HG03565 (cell line): ENCODE measurements at regions not wholly inside any gene's neighbourhood (a gene's known extent, or its start where the extent isn't known, plus 50 kb on each side); places are given as distances from the start of the nearest gene placed in this dataset.
A peak's percentile ranks its signal among the peaks of the same experiment; 100 is the strongest.
"Not testable (repeated sequence)": the region's sequence is repeated elsewhere in the genome, so short reads cannot be mapped to it uniquely, and the experiment has no call there.

Source experiments
- ATAC-seq: cut with Tn5 transposase; IDR thresholded peaks from one replicate; pipeline ENCODE4 v1.9.1; 2021; ENCODE audit warnings: mild to moderate bottlenecking, moderate library complexity; ENCODE audit not compliant: unreplicated experiment

- no peak for ATAC-seq
Observed at GRCh38 chr16:82317411-82318167, 147.6 kb upstream of the MPHOSPH6 start.

GRCh38 chr16:82313754-82314153 lies 143.7 kb upstream of the MPHOSPH6 start:
- ATAC-seq, result no peak

DNA sequence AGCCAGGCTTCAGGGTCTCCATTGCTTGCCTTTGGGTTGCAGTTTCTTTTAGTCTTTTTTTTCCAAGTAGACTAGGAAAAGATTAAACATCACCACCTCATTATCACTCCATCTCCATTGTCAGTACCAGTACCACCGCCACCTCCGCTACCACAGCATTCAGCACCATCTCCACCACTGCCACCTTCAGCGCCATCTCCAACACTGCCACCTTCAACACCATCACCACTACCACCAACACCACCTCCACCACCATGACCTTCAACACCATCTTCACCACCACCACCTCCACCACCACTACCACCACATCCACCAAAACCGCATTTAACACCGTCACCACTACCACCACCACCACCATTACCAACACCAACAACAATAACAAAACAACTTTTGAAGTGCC lies 141.5 kb upstream of the MPHOSPH6 start:
- no peak for ATAC-seq

GRCh38 chr16:82302042-82302727 lies 132.2 kb upstream of the MPHOSPH6 start:
- no peak for ATAC-seq

DNA sequence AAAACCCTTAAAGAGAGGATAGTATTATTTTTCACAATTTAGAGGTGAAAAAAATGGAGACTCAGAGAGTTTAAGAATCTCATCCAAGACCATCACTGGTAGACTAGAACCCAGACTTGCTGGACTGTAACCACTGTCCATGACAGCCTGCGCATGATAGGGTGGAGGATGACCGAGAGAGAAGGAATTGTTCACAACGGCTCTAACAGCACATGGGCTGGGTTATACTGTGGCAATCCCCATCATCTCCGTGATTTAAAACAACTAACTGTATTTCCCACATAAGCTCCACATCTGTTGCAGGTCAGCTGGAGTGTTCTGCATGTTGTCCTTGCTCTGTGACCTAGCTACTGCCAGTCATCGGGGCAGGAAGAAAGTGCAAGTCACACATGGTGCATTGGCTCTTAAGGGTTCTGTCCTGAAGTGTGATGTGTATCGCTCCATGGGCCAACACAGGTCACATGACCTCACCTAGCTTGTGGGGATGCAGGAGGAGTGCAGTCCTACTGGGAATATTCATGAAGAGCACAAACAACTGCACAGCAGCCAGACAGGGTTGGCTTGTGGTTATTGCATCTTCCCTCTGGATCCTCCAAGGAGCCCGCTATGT lies 131.2 kb upstream of the MPHOSPH6 start:
- ATAC-seq, result no peak

- no peak for ATAC-seq
Observed at GRCh38 chr16:82300374-82300951, 130.4 kb upstream of the MPHOSPH6 start.

DNA sequence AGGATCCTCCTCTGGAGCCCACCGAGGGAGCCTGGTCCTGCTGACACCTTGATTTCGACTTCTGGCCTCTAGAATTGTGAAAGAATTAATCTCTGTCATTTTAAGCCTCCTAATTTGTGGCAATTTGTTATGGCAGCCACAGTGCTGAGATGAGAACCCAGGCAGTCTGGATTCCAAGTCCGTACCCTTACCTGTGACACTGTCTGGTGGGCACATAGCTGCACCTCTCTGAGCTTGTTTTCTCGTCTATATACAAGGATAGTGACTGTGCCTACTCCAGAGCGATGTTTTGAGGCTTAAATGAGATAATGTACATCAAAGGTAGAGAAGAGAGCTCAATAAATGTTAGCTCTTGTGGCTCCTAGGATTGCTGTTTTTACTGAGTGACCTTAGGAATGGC lies 128.4 kb upstream of the MPHOSPH6 start:
- no peak for ATAC-seq

DNA sequence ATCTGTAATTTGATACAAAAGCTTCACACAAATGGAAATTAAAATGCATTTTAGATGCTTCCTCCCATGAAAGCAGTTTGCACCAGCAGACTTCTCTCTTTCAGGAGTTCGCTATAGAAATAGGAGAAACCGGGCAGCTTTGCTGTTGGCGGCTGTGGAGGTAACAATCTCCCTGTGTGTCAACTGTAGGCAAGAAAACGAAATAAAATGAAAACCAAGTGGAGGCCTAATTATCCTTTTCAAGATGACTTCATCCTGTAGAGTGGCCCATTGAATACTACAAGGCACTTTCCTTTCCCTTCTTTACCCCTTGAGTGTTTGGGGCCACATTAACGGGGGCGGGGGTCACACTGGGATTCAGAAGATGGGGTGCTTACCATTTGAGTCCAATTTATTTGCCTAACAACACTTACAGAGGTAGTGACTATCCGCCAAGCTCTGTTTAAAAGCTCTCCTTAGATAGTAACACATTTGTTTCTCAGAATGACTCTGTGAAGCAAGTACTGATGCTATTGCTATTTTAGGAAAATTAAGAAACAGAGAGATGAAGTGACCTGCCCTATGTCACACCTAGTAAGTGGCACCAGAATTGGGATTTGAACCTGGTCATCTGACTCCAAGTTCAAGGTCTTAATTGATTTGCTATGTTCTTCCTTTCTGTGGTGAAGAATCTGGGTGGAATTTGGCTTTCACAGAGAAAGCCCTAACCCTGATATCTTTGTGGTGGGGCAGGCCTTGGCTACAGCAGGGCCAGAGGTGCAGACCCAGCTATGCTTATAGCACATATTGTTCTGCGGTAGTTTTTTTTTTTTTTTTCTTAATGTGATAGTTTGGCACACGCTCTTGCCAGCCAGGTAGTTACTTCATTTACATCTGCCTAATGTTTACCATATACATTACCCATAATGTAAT lies 125.5 kb upstream of the MPHOSPH6 start:
- ATAC-seq, result no peak

GRCh38 chr16:82293671-82294070 lies 123.6 kb upstream of the MPHOSPH6 start:
- no peak for ATAC-seq

- no peak for ATAC-seq
Observed at GRCh38 chr16:82287937-82288336, 117.9 kb upstream of the MPHOSPH6 start.

DNA sequence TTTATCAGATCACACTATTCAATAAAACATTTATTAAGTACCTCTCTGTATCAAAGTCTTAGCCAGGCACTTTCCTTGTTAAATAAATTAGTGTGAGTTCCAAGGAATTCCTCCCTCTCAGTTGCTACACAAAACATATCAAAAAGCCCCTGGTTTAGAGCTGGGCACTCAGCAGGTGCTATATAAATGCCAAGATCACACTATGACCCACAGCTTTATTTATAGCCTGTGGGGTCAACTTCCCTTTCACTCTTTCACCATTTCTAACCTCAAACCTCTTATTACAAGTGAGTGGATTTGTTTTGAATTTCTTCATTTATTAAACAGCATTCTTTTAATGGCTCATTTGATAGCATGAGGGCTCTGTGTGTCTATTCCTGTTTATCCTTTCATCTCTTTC lies 112.6 kb upstream of the MPHOSPH6 start:
- ATAC-seq, result no peak

- no peak for ATAC-seq
Observed at GRCh38 chr16:82281544-82281943, 111.5 kb upstream of the MPHOSPH6 start.

DNA sequence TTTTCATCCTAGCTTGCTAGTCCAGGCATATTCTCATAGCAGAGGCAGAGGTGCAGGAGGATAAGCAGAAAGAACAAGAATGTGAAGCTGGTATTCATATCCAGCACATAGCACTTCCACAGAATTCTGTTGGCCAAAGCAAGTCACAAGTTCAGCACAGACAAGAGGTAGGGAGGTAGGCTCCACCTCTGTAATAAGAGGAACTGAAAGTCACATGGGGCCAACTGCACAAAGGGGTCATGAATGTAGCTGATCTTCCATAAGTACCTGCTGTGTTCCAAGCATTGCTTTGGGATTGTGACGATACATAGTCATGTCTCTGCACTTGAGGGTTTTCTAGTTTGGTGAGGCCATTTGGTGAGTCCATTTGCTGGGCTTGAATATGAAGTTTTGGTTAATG lies 110.8 kb upstream of the MPHOSPH6 start:
- ATAC-seq, result no peak

DNA sequence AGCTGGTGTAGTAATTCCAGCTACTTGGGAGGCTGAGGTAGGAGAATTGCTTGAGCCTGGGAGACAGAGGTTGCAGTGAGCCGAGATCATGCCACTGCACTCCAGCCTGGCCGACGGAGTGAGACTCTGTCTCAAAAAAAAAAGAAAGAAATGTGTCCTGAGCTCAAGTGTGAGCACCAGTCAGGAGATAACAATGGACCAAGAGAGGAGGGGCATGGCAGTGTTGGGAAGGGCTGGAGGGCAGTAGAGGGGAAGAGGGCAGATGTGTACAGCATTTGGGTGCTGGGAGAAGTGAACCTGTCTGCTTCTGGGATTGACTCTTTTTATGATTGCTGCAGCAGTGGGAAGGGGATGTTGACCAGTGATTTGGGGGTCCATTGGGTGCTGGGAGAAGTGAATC lies 105.3 kb upstream of the MPHOSPH6 start:
- ATAC-seq, result not testable (repeated sequence)

GRCh38 chr16:82271636-82272035 lies 101.6 kb upstream of the MPHOSPH6 start:
- ATAC-seq, result no peak

DNA sequence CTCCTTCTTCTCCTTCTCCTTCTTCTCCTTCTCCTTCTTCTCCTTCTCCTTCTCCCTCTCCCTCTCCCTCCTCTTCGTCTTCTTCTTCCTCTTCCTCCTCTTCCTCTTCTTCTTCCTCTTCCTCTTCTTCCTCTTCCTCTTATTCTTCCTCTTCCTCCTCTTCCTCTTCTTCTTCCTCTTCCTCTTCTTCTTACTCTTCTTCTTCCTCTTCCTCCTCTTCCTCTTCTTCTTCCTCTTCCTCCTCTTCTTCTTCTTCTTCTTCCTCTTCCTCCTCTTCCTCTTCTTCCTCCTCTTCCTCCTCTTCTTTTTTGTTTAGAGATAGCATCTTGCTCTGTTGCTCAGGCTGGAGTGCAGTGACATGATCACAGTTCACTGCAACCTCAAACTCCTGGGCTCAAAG lies 97.7 kb upstream of the MPHOSPH6 start:
- not testable (repeated sequence) for ATAC-seq

- no peak for ATAC-seq
Observed at GRCh38 chr16:82265809-82266208, 95.8 kb upstream of the MPHOSPH6 start.

DNA sequence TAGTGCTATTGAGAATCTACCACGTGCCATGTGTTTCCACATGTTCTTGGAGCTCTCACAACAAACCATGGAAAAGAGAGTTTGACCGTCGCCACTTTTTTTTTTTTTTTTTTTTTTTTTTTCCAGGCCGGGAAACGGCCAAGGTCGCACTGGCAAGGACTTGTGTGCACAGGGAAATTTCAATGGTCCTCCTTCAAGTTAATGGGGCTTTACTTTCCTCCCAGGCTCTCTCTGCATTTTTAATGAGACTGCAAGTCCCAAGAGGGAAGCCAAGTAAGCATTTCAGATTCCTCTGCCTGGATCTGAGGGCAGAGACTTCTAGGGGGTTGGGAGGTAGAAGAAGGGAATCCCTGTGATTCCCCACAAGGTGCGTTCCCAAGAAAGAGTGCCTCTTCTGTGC lies 94.7 kb upstream of the MPHOSPH6 start:
- ATAC-seq, result no peak

DNA sequence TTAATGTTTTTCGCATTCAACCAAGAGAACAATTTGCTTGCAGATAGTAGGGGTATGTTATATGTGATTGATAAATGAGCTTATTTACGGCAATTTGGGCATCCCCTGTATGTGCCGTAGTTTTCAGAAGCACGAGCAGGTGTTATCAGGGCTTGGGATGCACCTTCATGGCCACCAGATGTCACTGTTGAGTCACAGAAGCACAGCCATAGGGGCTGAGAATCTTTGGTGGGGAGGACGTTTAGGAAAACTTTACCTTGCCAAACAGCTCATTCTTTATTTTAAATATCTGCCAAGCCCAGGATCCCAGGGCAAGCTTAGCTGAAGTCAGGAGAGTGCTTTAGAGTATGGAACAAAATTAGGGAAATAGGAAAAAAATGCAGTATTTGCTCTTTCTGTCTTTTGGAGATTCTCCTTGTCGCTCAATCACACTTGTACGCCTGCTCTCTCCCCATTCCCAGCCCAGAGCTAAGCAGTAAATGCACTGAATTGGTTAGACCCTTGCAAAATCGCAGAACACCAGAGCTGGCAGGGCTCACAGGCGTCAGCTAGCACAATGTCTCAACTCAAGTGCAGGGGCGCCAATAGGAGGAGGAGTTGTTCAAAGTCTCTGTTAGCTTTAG lies 93.6 kb upstream of the MPHOSPH6 start:
- ATAC-seq, result peak; percentile 69

GRCh38 chr16:82262244-82262643 lies 92.2 kb upstream of the MPHOSPH6 start:
- no peak for ATAC-seq
